WTC11 (cell line): ENCODE measurements at regions not wholly inside any gene's neighbourhood (a gene's known extent, or its start where the extent isn't known, plus 50 kb on each side); places are given as distances from the start of the nearest gene placed in this dataset.

Experiments used
- ATF1 ChIP-seq: sonication (generic); formaldehyde crosslinking; IDR thresholded peaks from 2 replicates; pipeline ENCODE4 v1.8.1; 2023; ENCODE audit warnings: mild to moderate bottlenecking, moderate library complexity, missing genetic modification reagents
- E2F5 ChIP-seq: sonication (generic); formaldehyde crosslinking; IDR thresholded peaks from 2 replicates; pipeline ENCODE4 v1.8.1; 2022; ENCODE audit warnings: mild to moderate bottlenecking, moderate library complexity, missing genetic modification reagents
- ETV6 ChIP-seq: sonication (generic); formaldehyde crosslinking; IDR thresholded peaks from 2 replicates; pipeline ENCODE4 v1.8.1; 2022; ENCODE audit warnings: mild to moderate bottlenecking, missing genetic modification reagents
- FOXP1 ChIP-seq: sonication (generic); formaldehyde crosslinking; IDR thresholded peaks from 2 replicates; pipeline ENCODE4 v1.8.0; 2022; ENCODE audit warnings: missing genetic modification reagents, mild to moderate bottlenecking, moderate library complexity, borderline replicate concordance
- HMGA2 ChIP-seq: fragments of 250-450 bp; sonication (Bioruptor Pico); IDR thresholded peaks from 2 replicates; pipeline ENCODE4 v1.4.0; 2021; ENCODE audit warnings: mild to moderate bottlenecking, moderate library complexity
- IRF1 ChIP-seq: sonication (generic); formaldehyde crosslinking; IDR thresholded peaks from 2 replicates; pipeline ENCODE4 v1.8.0; 2023; ENCODE audit warnings: missing genetic modification reagents
- JUN ChIP-seq: sonication (generic); formaldehyde crosslinking; IDR thresholded peaks from 2 replicates; pipeline ENCODE4 v1.8.0; 2023; ENCODE audit warnings: mild to moderate bottlenecking, missing genetic modification reagents
- KAT7 ChIP-seq: sonication (generic); formaldehyde crosslinking; IDR thresholded peaks from 2 replicates; pipeline ENCODE4 v1.8.1; 2023; ENCODE audit warnings: missing genetic modification reagents, mild to moderate bottlenecking, borderline replicate concordance
- RORB ChIP-seq: fragments of 250-450 bp; sonication (Bioruptor Pico); IDR thresholded peaks from 2 replicates; pipeline ENCODE4 v1.9.0; 2021; ENCODE audit warnings: mild to moderate bottlenecking
- TP53 ChIP-seq: sonication (generic); formaldehyde crosslinking; IDR thresholded peaks from 2 replicates; pipeline ENCODE4 v1.8.1; 2023; ENCODE audit warnings: mild to moderate bottlenecking, missing genetic modification reagents
- USF2 ChIP-seq: sonication (generic); formaldehyde crosslinking; IDR thresholded peaks from 2 replicates; pipeline ENCODE4 v1.8.1; 2023; ENCODE audit warnings: mild to moderate bottlenecking, missing genetic modification reagents, moderate library complexity
- TF ChIP-seq, protein P1 (sequence below): sonication (generic); formaldehyde crosslinking; IDR thresholded peaks from 2 replicates; pipeline ENCODE4 v1.8.1; 2023; ENCODE audit warnings: mild to moderate bottlenecking, moderate library complexity, missing genetic modification reagents
- TF ChIP-seq, protein P2 (sequence below): fragments of 200-600 bp; IDR thresholded peaks from 2 replicates; pipeline ENCODE4 v1.8.0; 2022; ENCODE audit warnings: antibody characterized with exemption
- TF ChIP-seq, protein P3 (sequence below): fragments of 250-450 bp; sonication (Bioruptor Pico); IDR thresholded peaks from 2 replicates; pipeline ENCODE4 v2.1.2; 2022; ENCODE audit warnings: mild to moderate bottlenecking, moderate library complexity

- TF ChIP-seq FOXP1 (CRISPR knock-in tag): no peak
- no peak for TF ChIP-seq ETV6 (CRISPR knock-in tag)
- TF ChIP-seq, protein P1, sequence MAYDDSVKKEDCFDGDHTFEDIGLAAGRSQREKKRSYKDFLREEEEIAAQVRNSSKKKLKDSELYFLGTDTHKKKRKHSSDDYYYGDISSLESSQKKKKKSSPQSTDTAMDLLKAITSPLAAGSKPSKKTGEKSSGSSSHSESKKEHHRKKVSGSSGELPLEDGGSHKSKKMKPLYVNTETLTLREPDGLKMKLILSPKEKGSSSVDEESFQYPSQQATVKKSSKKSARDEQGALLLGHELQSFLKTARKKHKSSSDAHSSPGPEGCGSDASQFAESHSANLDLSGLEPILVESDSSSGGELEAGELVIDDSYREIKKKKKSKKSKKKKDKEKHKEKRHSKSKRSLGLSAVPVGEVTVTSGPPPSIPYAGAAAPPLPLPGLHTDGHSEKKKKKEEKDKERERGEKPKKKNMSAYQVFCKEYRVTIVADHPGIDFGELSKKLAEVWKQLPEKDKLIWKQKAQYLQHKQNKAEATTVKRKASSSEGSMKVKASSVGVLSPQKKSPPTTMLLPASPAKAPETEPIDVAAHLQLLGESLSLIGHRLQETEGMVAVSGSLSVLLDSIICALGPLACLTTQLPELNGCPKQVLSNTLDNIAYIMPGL (CRISPR knock-in tag): no peak
- TF ChIP-seq HMGA2 (CRISPR knock-in tag): no peak
- TF ChIP-seq TP53 (CRISPR knock-in tag): no peak
- TF ChIP-seq IRF1 (CRISPR knock-in tag): no peak
- no peak for TF ChIP-seq KAT7 (CRISPR knock-in tag)
- TF ChIP-seq, protein P2, sequence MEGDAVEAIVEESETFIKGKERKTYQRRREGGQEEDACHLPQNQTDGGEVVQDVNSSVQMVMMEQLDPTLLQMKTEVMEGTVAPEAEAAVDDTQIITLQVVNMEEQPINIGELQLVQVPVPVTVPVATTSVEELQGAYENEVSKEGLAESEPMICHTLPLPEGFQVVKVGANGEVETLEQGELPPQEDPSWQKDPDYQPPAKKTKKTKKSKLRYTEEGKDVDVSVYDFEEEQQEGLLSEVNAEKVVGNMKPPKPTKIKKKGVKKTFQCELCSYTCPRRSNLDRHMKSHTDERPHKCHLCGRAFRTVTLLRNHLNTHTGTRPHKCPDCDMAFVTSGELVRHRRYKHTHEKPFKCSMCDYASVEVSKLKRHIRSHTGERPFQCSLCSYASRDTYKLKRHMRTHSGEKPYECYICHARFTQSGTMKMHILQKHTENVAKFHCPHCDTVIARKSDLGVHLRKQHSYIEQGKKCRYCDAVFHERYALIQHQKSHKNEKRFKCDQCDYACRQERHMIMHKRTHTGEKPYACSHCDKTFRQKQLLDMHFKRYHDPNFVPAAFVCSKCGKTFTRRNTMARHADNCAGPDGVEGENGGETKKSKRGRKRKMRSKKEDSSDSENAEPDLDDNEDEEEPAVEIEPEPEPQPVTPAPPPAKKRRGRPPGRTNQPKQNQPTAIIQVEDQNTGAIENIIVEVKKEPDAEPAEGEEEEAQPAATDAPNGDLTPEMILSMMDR: no peak
- no peak for TF ChIP-seq JUN
- TF ChIP-seq ATF1 (CRISPR knock-in tag): no peak
- TF ChIP-seq, protein P3, sequence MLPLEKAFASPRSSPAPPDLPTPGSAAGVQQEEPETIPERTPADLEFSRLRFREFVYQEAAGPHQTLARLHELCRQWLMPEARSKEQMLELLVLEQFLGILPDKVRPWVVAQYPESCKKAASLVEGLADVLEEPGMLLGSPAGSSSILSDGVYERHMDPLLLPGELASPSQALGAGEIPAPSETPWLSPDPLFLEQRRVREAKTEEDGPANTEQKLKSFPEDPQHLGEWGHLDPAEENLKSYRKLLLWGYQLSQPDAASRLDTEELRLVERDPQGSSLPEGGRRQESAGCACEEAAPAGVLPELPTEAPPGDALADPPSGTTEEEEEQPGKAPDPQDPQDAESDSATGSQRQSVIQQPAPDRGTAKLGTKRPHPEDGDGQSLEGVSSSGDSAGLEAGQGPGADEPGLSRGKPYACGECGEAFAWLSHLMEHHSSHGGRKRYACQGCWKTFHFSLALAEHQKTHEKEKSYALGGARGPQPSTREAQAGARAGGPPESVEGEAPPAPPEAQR: no peak
- TF ChIP-seq RORB (CRISPR knock-in tag): no peak
- no peak for TF ChIP-seq USF2
- TF ChIP-seq E2F5: no peak
These were observed 120.7 kb upstream of the TSPAN5 start for GRCh38 chr4:98779088-98779487.
